HL-60 (cell line): ENCODE measurements at regions not wholly inside any gene's neighbourhood (a gene's known extent, or its start where the extent isn't known, plus 50 kb on each side); places are given as distances from the start of the nearest gene placed in this dataset.

Experiments used
- DNase-seq, 2 experiments: peaks; one replicate each; pipeline ENCODE4 v3.0.0-alpha.2; 2010 to 2020; ENCODE audit warnings: low read depth in 1 of 2, low spot score in 1 of 2
- H3K27ac ChIP-seq: fragments of 250-450 bp; sonication (Bioruptor Pico); replicated peaks from 2 replicates; pipeline ENCODE4 v1.5.1; 2020; ENCODE audit warnings: mild to moderate bottlenecking, moderate library complexity
- H3K27me3 ChIP-seq: fragments of 250-450 bp; sonication (Bioruptor Pico); 2 replicates; pipeline ENCODE4 v1.5.1; 2021; ENCODE audit warnings: mild to moderate bottlenecking, moderate library complexity; ENCODE audit not compliant: insufficient read depth, poor library complexity, severe bottlenecking
- H3K4me3 ChIP-seq: replicated peaks from 2 replicates; pipeline ENCODE4 v1.5.1; 2011; ENCODE audit warnings: mild to moderate bottlenecking, control low read depth, low read length; ENCODE audit not compliant: insufficient read depth
- CTCF ChIP-seq: IDR thresholded peaks from one replicate; pipeline ENCODE4 v1.5.1; 2011; ENCODE audit warnings: low read length, control low read depth, inconsistent platforms; ENCODE audit not compliant: insufficient read depth
- GABPA ChIP-seq: IDR thresholded peaks from 2 replicates; pipeline ENCODE4 v1.6.1; 2012; ENCODE audit warnings: low read depth
- POLR2AphosphoS5 ChIP-seq: IDR thresholded peaks from 2 replicates; pipeline ENCODE4 v1.6.1; 2012; ENCODE audit warnings: low read depth
- REST ChIP-seq: IDR thresholded peaks from 2 replicates; pipeline ENCODE4 v1.6.1; 2012; ENCODE audit warnings: low read depth; ENCODE audit not compliant: insufficient replicate concordance
- SPI1 ChIP-seq: IDR thresholded peaks from 2 replicates; pipeline ENCODE4 v1.6.1; 2012; ENCODE audit warnings: low read depth, mild to moderate bottlenecking, borderline replicate concordance

GRCh38 chr7:113635492-113635891 is 283.3 kb downstream of the PPP1R3A start:
- no peak overlapping the region for H3K27ac ChIP-seq
- TF ChIP-seq SPI1 = no peak
- TF ChIP-seq GABPA = no peak
- no peak for TF ChIP-seq REST
- no peak for TF ChIP-seq CTCF
- no peak for TF ChIP-seq POLR2AphosphoS5
- no peak for DNase-seq
- no peaks in the 10 kb centered on the region for H3K27me3 ChIP-seq
- H3K4me3 ChIP-seq = no peak overlapping the region

GRCh38 chr7:113633073-113633472 is 285.7 kb downstream of the PPP1R3A start:
- no peak for DNase-seq
- Histone ChIP-seq H3K27ac (no peak overlapping the region), H3K4me3 (no peak overlapping the region), H3K27me3 (no peaks in the 10 kb centered on the region)
- TF ChIP-seq SPI1 (no peak), REST (no peak), GABPA (no peak), POLR2AphosphoS5 (no peak), CTCF (no peak)

GRCh38 chr7:113628948-113629847 is 289.6 kb downstream of the PPP1R3A start:
- DNase-seq = no peak
- H3K27me3 ChIP-seq = no peaks in the 10 kb centered on the region
- no peak overlapping the region for H3K4me3 ChIP-seq
- no peak overlapping the region for H3K27ac ChIP-seq
- TF ChIP-seq CTCF = no peak
- no peak for TF ChIP-seq SPI1
- no peak for TF ChIP-seq GABPA
- no peak for TF ChIP-seq REST
- TF ChIP-seq POLR2AphosphoS5 = no peak
